HepG2 (cell line): ENCODE measurements at regions not wholly inside any gene's neighbourhood (a gene's known extent, or its start where the extent isn't known, plus 50 kb on each side); places are given as distances from the start of the nearest gene placed in this dataset.

Source experiments
- FOXK1 ChIP-seq: sonication (generic); formaldehyde crosslinking; IDR thresholded peaks from 2 replicates; pipeline ENCODE4 v1.4.0; 2020; ENCODE audit warnings: low read depth, missing genetic modification reagents, borderline replicate concordance
- GLI4 ChIP-seq: sonication (generic); formaldehyde crosslinking; IDR thresholded peaks from 2 replicates; pipeline ENCODE4 v1.5.1; 2020; ENCODE audit warnings: missing genetic modification reagents, mild to moderate bottlenecking, moderate library complexity, borderline replicate concordance
- PHB2 ChIP-seq: fragments of 450-650 bp; IDR thresholded peaks from 2 replicates; pipeline ENCODE4 v1.6.1; 2018; ENCODE audit not compliant: partially characterized antibody
- SMAD3 ChIP-seq: sonication (generic); formaldehyde crosslinking; IDR thresholded peaks from 2 replicates; pipeline ENCODE4 v1.4.0; 2020; ENCODE audit warnings: missing genetic modification reagents
- SRSF1 ChIP-seq: fragments of 200-400 bp; formaldehyde crosslinking; optimal IDR thresholded peaks from 2 replicates; pipeline ENCODE3; 2017; ENCODE audit warnings: mild to moderate bottlenecking, low read depth, low read length, moderate library complexity
- ZBTB7B ChIP-seq: sonication (generic); formaldehyde crosslinking; IDR thresholded peaks from 2 replicates; pipeline ENCODE4 v1.4.0; 2020; ENCODE audit warnings: missing genetic modification reagents
- ZNF274 ChIP-seq: sonication (generic); formaldehyde crosslinking; IDR thresholded peaks from 2 replicates; pipeline ENCODE4 v1.5.1; 2020; ENCODE audit warnings: mild to moderate bottlenecking, missing genetic modification reagents
- ZNF616 ChIP-seq: sonication (generic); formaldehyde crosslinking; IDR thresholded peaks from 2 replicates; pipeline ENCODE4 v1.5.0; 2020; ENCODE audit warnings: low read depth, mild to moderate bottlenecking, missing genetic modification reagents
- TF ChIP-seq, protein P1 (sequence below): sonication (generic); formaldehyde crosslinking; IDR thresholded peaks from 2 replicates; pipeline ENCODE4 v1.4.0; 2020; ENCODE audit warnings: missing genetic modification reagents
- TF ChIP-seq, protein P2 (sequence below): sonication (generic); formaldehyde crosslinking; IDR thresholded peaks from 2 replicates; pipeline ENCODE4 v1.5.0; 2020; ENCODE audit warnings: mild to moderate bottlenecking, missing genetic modification reagents

GRCh38 chr7:70893971-70894715, 237.8 kb upstream of the GALNT17 start (continued):
- TF ChIP-seq, protein P1, sequence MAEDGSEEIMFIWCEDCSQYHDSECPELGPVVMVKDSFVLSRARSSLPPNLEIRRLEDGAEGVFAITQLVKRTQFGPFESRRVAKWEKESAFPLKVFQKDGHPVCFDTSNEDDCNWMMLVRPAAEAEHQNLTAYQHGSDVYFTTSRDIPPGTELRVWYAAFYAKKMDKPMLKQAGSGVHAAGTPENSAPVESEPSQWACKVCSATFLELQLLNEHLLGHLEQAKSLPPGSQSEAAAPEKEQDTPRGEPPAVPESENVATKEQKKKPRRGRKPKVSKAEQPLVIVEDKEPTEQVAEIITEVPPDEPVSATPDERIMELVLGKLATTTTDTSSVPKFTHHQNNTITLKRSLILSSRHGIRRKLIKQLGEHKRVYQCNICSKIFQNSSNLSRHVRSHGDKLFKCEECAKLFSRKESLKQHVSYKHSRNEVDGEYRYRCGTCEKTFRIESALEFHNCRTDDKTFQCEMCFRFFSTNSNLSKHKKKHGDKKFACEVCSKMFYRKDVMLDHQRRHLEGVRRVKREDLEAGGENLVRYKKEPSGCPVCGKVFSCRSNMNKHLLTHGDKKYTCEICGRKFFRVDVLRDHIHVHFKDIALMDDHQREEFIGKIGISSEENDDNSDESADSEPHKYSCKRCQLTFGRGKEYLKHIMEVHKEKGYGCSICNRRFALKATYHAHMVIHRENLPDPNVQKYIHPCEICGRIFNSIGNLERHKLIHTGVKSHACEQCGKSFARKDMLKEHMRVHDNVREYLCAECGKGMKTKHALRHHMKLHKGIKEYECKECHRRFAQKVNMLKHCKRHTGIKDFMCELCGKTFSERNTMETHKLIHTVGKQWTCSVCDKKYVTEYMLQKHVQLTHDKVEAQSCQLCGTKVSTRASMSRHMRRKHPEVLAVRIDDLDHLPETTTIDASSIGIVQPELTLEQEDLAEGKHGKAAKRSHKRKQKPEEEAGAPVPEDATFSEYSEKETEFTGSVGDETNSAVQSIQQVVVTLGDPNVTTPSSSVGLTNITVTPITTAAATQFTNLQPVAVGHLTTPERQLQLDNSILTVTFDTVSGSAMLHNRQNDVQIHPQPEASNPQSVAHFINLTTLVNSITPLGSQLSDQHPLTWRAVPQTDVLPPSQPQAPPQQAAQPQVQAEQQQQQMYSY (CRISPR knock-in tag) = no peak
- TF ChIP-seq FOXK1 (CRISPR knock-in tag) (no peak), SMAD3 (CRISPR knock-in tag) (no peak), ZNF274 (no peak), SRSF1 (no peak), ZBTB7B (CRISPR knock-in tag) (no peak), PHB2 (no peak), GLI4 (CRISPR knock-in tag) (no peak), ZNF616 (CRISPR knock-in tag) (no peak)
- TF ChIP-seq, protein P2, sequence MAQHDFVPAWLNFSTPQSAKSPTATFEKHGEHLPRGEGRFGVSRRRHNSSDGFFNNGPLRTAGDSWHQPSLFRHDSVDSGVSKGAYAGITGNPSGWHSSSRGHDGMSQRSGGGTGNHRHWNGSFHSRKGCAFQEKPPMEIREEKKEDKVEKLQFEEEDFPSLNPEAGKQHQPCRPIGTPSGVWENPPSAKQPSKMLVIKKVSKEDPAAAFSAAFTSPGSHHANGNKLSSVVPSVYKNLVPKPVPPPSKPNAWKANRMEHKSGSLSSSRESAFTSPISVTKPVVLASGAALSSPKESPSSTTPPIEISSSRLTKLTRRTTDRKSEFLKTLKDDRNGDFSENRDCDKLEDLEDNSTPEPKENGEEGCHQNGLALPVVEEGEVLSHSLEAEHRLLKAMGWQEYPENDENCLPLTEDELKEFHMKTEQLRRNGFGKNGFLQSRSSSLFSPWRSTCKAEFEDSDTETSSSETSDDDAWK (CRISPR knock-in tag) = no peak
